ENCODE measurements at regions not wholly inside any gene's neighbourhood (a gene's known extent, or its start where the extent isn't known, plus 50 kb on each side); places are given as distances from the start of the nearest gene placed in this dataset.
"Not testable (repeated sequence)": the region's sequence is repeated elsewhere in the genome, so short reads cannot be mapped to it uniquely, and the experiment has no call there.

- not testable (repeated sequence) for TF ChIP-seq MAX, CTCF (IDR thresholded peaks at IDR 0.05; ENCODE audit: low read depth, low read length)
Observed at GRCh38 chr20:47842950-47843349, 57.7 kb upstream of the SULF2 start.
